OCI-LY3 (cell line): ENCODE measurements at regions not wholly inside any gene's neighbourhood (a gene's known extent, or its start where the extent isn't known, plus 50 kb on each side); places are given as distances from the start of the nearest gene placed in this dataset.
A peak's percentile ranks its signal among the peaks of the same experiment; 100 is the strongest.

Source experiments
- H2AFZ ChIP-seq: fragments of 200-600, 300-600 bp; shearing (Covaris generic); 2 replicates; pipeline ENCODE4 v1.6.0; 2014; ENCODE audit warnings: antibody characterized with exemption, low read depth, low read length
- H3K27ac ChIP-seq: fragments of 200-600, 300-600 bp; sonication (generic); 2 replicates; pipeline ENCODE4 v1.5.1; 2014; ENCODE audit warnings: mild to moderate bottlenecking, low read length, moderate library complexity, mixed read lengths
- H3K27me3 ChIP-seq: fragments of 200-600, 300-600 bp; sonication (generic); 2 replicates; pipeline ENCODE4 v1.6.1; 2014; ENCODE audit warnings: low read depth, low read length, mixed read lengths
- H3K36me3 ChIP-seq: fragments of 200-600, 300-600 bp; sonication (generic); replicated peaks from 2 replicates; pipeline ENCODE3; 2014; ENCODE audit warnings: low read depth, low read length, mixed read lengths
- H3K4me1 ChIP-seq: fragments of 300-600, 200-600 bp; sonication (generic); 2 replicates; pipeline ENCODE4 v1.6.1; 2014; ENCODE audit warnings: low read length, mixed read lengths
- H3K4me2 ChIP-seq: fragments of 200-600, 300-600 bp; sonication (generic); 2 replicates; pipeline ENCODE4 v1.6.1; 2014; ENCODE audit warnings: low read length, mixed read lengths
- H3K4me3 ChIP-seq: fragments of 300-600, 200-600 bp; sonication (generic); 2 replicates; pipeline ENCODE4 v1.5.1; 2014; ENCODE audit warnings: antibody characterized with exemption, mild to moderate bottlenecking, low read length, moderate library complexity
- H3K79me2 ChIP-seq: fragments of 300-600, 200-600 bp; shearing (Covaris generic); 2 replicates; pipeline ENCODE4 v1.6.1; 2014; ENCODE audit warnings: mild to moderate bottlenecking, low read length, mixed read lengths
- H3K9ac ChIP-seq: fragments of 300-600, 200-600 bp; shearing (Covaris generic); 2 replicates; pipeline ENCODE4 v1.6.0; 2014; ENCODE audit warnings: mild to moderate bottlenecking, low read length, moderate library complexity
- H3K9me3 ChIP-seq: fragments of 200-600, 300-600 bp; shearing (Covaris generic); 2 replicates; pipeline ENCODE4 v1.6.1; 2014; ENCODE audit warnings: low read length, mixed read lengths; ENCODE audit not compliant: insufficient read depth
- H4K20me1 ChIP-seq: fragments of 200-600, 300-600 bp; sonication (generic); 2 replicates; pipeline ENCODE4 v1.6.1; 2016; ENCODE audit warnings: low read length, mixed read lengths; ENCODE audit not compliant: insufficient read depth
- CTCF ChIP-seq: fragments of 200-600, 300-600 bp; sonication (generic); IDR thresholded peaks from 2 replicates; pipeline ENCODE4 v1.5.1; 2014; ENCODE audit warnings: antibody characterized with exemption, low read length, low read depth
- EZH2phosphoT487 ChIP-seq: fragments of 200-600 bp; shearing (Covaris generic); IDR thresholded peaks from 2 replicates; pipeline ENCODE4 v1.6.1; 2018; ENCODE audit warnings: antibody characterized with exemption, mixed run types, low read depth

GRCh38 chr10:2143213-2143835 is 406.0 kb upstream of the ADARB2 start:
- Histone ChIP-seq H3K4me2 (no peak overlapping the region), H4K20me1 (no peaks in the 10 kb centered on the region), H3K4me3 (no peak overlapping the region), H3K9me3 (no peaks in the 10 kb centered on the region), H3K79me2 (no peaks in the 10 kb centered on the region), H3K9ac (no peak overlapping the region), H3K36me3 (no peaks in the 10 kb centered on the region), H2AFZ (no peak overlapping the region), H3K4me1 (no peaks in the 10 kb centered on the region), H3K27ac (no peak overlapping the region), H3K27me3 (no peaks in the 10 kb centered on the region)
- no peak for TF ChIP-seq EZH2phosphoT487
- TF ChIP-seq CTCF, result no peak

GRCh38 chr10:2139746-2140145 is 402.4 kb upstream of the ADARB2 start:
- no peaks in the 10 kb centered on the region for H3K79me2 ChIP-seq
- H2AFZ ChIP-seq, result no peak overlapping the region
- H3K27me3 ChIP-seq, result no peaks in the 10 kb centered on the region
- H3K4me1 ChIP-seq, result no peaks in the 10 kb centered on the region
- H3K4me3 ChIP-seq, result no peak overlapping the region
- no peaks in the 10 kb centered on the region for H3K36me3 ChIP-seq
- TF ChIP-seq CTCF (no peak), EZH2phosphoT487 (no peak)
- H4K20me1 ChIP-seq, result no peaks in the 10 kb centered on the region
- no peak overlapping the region for H3K4me2 ChIP-seq
- no peak overlapping the region for H3K27ac ChIP-seq
- no peaks in the 10 kb centered on the region for H3K9me3 ChIP-seq
- H3K9ac ChIP-seq, result no peak overlapping the region

GRCh38 chr10:2137549-2138174 is 400.3 kb upstream of the ADARB2 start:
- H3K27ac ChIP-seq, result no peak overlapping the region
- H3K4me3 ChIP-seq, result no peak overlapping the region
- H3K9me3 ChIP-seq, result no peaks in the 10 kb centered on the region
- H2AFZ ChIP-seq, result no peak overlapping the region
- H4K20me1 ChIP-seq, result no peaks in the 10 kb centered on the region
- H3K9ac ChIP-seq, result no peak overlapping the region
- no peaks in the 10 kb centered on the region for H3K27me3 ChIP-seq
- no peaks in the 10 kb centered on the region for H3K4me1 ChIP-seq
- TF ChIP-seq CTCF, result peak; percentile 40
- no peak for TF ChIP-seq EZH2phosphoT487
- H3K79me2 ChIP-seq, result no peaks in the 10 kb centered on the region
- no peaks in the 10 kb centered on the region for H3K36me3 ChIP-seq
- H3K4me2 ChIP-seq, result no peak overlapping the region

- Histone ChIP-seq H4K20me1 (no peaks in the 10 kb centered on the region), H3K27ac (no peak overlapping the region), H3K79me2 (no peaks in the 10 kb centered on the region), H3K4me3 (no peak overlapping the region), H3K27me3 (no peaks in the 10 kb centered on the region), H3K9me3 (no peaks in the 10 kb centered on the region), H3K9ac (no peak overlapping the region), H3K4me2 (no peak overlapping the region), H2AFZ (no peak overlapping the region), H3K4me1 (no peaks in the 10 kb centered on the region), H3K36me3 (no peaks in the 10 kb centered on the region)
- TF ChIP-seq EZH2phosphoT487, result no peak
- TF ChIP-seq CTCF, result no peak
Observed at GRCh38 chr10:2130705-2131305, 393.5 kb upstream of the ADARB2 start.
